ENCODE measurements at regions not wholly inside any gene's neighbourhood (a gene's known extent, or its start where the extent isn't known, plus 50 kb on each side); places are given as distances from the start of the nearest gene placed in this dataset.

DNA sequence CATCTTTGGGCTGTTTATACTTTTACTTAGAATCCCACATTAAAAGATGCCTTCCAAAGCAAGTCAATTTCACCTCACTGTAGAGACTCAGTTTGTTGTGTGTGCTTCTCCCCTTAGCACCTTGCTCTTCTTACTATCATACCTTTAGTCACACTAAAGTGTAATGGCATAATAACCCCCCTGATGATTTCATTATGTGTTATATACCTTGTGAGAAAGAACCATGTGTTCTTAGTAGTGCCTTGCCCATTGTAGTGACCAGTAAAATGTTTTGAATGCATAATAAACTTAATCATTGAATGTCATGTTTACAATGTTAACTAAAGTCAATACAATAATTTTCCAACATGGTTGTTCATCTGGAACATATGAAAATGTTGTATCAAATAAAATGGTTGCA, 1621.9 kb downstream of the PCDH7 start (continued):
- TF ChIP-seq, protein P1, sequence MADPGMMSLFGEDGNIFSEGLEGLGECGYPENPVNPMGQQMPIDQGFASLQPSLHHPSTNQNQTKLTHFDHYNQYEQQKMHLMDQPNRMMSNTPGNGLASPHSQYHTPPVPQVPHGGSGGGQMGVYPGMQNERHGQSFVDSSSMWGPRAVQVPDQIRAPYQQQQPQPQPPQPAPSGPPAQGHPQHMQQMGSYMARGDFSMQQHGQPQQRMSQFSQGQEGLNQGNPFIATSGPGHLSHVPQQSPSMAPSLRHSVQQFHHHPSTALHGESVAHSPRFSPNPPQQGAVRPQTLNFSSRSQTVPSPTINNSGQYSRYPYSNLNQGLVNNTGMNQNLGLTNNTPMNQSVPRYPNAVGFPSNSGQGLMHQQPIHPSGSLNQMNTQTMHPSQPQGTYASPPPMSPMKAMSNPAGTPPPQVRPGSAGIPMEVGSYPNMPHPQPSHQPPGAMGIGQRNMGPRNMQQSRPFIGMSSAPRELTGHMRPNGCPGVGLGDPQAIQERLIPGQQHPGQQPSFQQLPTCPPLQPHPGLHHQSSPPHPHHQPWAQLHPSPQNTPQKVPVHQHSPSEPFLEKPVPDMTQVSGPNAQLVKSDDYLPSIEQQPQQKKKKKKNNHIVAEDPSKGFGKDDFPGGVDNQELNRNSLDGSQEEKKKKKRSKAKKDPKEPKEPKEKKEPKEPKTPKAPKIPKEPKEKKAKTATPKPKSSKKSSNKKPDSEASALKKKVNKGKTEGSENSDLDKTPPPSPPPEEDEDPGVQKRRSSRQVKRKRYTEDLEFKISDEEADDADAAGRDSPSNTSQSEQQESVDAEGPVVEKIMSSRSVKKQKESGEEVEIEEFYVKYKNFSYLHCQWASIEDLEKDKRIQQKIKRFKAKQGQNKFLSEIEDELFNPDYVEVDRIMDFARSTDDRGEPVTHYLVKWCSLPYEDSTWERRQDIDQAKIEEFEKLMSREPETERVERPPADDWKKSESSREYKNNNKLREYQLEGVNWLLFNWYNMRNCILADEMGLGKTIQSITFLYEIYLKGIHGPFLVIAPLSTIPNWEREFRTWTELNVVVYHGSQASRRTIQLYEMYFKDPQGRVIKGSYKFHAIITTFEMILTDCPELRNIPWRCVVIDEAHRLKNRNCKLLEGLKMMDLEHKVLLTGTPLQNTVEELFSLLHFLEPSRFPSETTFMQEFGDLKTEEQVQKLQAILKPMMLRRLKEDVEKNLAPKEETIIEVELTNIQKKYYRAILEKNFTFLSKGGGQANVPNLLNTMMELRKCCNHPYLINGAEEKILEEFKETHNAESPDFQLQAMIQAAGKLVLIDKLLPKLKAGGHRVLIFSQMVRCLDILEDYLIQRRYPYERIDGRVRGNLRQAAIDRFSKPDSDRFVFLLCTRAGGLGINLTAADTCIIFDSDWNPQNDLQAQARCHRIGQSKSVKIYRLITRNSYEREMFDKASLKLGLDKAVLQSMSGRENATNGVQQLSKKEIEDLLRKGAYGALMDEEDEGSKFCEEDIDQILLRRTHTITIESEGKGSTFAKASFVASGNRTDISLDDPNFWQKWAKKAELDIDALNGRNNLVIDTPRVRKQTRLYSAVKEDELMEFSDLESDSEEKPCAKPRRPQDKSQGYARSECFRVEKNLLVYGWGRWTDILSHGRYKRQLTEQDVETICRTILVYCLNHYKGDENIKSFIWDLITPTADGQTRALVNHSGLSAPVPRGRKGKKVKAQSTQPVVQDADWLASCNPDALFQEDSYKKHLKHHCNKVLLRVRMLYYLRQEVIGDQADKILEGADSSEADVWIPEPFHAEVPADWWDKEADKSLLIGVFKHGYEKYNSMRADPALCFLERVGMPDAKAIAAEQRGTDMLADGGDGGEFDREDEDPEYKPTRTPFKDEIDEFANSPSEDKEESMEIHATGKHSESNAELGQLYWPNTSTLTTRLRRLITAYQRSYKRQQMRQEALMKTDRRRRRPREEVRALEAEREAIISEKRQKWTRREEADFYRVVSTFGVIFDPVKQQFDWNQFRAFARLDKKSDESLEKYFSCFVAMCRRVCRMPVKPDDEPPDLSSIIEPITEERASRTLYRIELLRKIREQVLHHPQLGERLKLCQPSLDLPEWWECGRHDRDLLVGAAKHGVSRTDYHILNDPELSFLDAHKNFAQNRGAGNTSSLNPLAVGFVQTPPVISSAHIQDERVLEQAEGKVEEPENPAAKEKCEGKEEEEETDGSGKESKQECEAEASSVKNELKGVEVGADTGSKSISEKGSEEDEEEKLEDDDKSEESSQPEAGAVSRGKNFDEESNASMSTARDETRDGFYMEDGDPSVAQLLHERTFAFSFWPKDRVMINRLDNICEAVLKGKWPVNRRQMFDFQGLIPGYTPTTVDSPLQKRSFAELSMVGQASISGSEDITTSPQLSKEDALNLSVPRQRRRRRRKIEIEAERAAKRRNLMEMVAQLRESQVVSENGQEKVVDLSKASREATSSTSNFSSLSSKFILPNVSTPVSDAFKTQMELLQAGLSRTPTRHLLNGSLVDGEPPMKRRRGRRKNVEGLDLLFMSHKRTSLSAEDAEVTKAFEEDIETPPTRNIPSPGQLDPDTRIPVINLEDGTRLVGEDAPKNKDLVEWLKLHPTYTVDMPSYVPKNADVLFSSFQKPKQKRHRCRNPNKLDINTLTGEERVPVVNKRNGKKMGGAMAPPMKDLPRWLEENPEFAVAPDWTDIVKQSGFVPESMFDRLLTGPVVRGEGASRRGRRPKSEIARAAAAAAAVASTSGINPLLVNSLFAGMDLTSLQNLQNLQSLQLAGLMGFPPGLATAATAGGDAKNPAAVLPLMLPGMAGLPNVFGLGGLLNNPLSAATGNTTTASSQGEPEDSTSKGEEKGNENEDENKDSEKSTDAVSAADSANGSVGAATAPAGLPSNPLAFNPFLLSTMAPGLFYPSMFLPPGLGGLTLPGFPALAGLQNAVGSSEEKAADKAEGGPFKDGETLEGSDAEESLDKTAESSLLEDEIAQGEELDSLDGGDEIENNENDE (IDR thresholded peaks at IDR 0.05; ENCODE audit: insufficient replicate concordance, low read length), result no peak
- TF ChIP-seq YY1 (IDR thresholded peaks at IDR 0.05; ENCODE audit: low read depth, low read length), result no peak
